ENCODE measurements at regions not wholly inside any gene's neighbourhood (a gene's known extent, or its start where the extent isn't known, plus 50 kb on each side); places are given as distances from the start of the nearest gene placed in this dataset.
"Not testable (repeated sequence)": the region's sequence is repeated elsewhere in the genome, so short reads cannot be mapped to it uniquely, and the experiment has no call there.

DNA sequence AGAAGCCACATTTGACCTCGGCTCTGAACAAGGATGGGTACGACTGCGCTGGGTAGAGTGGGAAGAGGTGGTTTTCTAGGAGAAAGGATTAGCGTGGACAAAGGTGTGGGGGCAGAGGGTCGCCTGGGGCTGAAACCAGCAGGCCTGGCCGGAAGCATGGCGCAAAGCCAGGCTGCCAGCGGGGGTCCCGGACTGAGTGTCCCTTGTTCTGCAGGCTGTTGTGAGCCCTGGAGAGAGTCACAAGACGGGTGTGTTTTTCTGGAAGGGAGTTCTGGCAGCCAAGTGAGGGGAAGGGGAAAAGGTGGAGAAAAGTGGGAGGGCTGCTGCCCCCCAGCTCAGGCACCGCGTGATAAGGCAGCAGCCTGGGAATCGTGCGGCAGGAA, 98.5 kb upstream of the MEF2A start:
- Histone ChIP-seq H3K27me3 (no peaks in the 10 kb centered on the region), H3K27ac (no peak overlapping the region), H3K4me3 (no peak overlapping the region), H3K36me3 (no peaks in the 10 kb centered on the region), H3K9me3 (peaks cover 0 to 19% (median 9%) of the 10 kb centered on the region in 4 donors), H3K4me1 (peaks cover 0 to 4% (median 0%) of the 10 kb centered on the region in 4 donors)
- intact Hi-C loops (cut with DNase I; ENCODE audit: low total_unique reads): no loop called here
- no peak for DNase-seq
- 86 to 91% (median 87%) methylated on average over 14 of the region's 14 CpGs for WGBS, 5 donors
- TF ChIP-seq EP300 (IDR thresholded peaks at IDR 0.05): no peak
- TF ChIP-seq, protein P1, sequence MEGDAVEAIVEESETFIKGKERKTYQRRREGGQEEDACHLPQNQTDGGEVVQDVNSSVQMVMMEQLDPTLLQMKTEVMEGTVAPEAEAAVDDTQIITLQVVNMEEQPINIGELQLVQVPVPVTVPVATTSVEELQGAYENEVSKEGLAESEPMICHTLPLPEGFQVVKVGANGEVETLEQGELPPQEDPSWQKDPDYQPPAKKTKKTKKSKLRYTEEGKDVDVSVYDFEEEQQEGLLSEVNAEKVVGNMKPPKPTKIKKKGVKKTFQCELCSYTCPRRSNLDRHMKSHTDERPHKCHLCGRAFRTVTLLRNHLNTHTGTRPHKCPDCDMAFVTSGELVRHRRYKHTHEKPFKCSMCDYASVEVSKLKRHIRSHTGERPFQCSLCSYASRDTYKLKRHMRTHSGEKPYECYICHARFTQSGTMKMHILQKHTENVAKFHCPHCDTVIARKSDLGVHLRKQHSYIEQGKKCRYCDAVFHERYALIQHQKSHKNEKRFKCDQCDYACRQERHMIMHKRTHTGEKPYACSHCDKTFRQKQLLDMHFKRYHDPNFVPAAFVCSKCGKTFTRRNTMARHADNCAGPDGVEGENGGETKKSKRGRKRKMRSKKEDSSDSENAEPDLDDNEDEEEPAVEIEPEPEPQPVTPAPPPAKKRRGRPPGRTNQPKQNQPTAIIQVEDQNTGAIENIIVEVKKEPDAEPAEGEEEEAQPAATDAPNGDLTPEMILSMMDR (IDR thresholded peaks at IDR 0.05): no peak
- no peak for TF ChIP-seq POLR2AphosphoS5 (IDR thresholded peaks at IDR 0.05)
- no peak for TF ChIP-seq POLR2A (IDR thresholded peaks at IDR 0.05)

DNA sequence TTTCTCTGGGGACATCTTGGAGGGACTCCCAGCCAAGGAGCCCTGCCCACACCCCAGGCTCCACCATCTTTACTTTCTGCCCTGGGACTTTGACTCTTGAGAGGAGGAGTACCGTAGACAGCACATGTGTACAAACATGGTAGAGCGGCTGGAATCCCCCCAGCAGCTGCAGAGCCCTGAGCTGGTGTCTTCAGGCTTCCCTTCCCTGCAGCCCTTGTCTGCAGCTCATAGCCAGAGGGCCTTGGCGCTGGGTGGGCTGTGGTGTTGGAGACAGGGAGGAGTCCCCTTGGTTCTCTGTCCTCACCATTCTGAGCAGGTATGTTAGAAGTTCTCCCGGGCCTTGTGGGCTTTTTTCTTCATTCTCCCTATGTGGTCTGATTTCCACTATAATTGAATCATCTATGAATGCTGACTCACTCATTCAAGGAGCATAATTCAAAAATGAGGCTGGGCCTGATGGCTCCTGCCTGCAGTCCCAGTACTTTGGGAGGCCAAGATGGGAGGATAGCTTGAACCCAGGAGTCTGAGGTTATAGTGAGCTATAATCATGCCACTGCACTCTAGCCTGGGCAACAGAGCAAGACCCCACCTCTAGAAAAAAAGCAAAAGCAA, 97.8 kb upstream of the MEF2A start:
- no peaks in the 10 kb centered on the region for H3K36me3 ChIP-seq
- TF ChIP-seq EP300 (IDR thresholded peaks at IDR 0.05) (no peak), POLR2AphosphoS5 (IDR thresholded peaks at IDR 0.05) (no peak), POLR2A (IDR thresholded peaks at IDR 0.05) (no peak)
- TF ChIP-seq, protein P1 (IDR thresholded peaks at IDR 0.05): no peak
- peaks cover 0 to 10% (median 1%) of the 10 kb centered on the region in 4 donors for H3K4me1 ChIP-seq
- no peak overlapping the region for H3K4me3 ChIP-seq
- H3K27ac ChIP-seq: no peak overlapping the region
- WGBS, 5 donors: 71 to 91% (median 74%) methylated on average over 4 of the region's 4 CpGs
- peaks cover 0 to 16% (median 9%) of the 10 kb centered on the region in 4 donors for H3K9me3 ChIP-seq
- intact Hi-C loops (cut with DNase I; ENCODE audit: low total_unique reads): no loop called here
- H3K27me3 ChIP-seq: no peaks in the 10 kb centered on the region
- no peak for DNase-seq

DNA sequence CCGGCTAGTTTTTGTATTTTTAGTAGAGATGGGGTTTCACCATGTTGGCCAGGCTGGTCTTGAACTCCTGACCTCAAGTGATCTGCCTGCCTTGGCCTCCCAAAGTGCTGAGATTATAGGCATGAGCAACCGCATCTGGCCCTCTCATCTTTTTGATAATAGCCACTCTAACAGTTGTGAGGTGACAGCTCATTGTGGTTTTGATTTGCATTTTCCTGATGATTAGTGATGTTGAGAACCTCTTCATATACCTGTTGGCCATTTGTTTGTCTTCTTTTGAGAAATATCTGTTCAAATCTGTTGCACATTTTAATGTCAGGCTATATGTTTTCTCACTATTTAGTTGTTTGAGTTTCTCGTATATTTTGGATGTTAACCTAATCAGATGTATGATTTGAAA, 95.6 kb upstream of the MEF2A start:
- H3K36me3 ChIP-seq; intact Hi-C loops (cut with DNase I; ENCODE audit: low total_unique reads); H3K9me3 ChIP-seq; DNase-seq; H3K4me3 ChIP-seq; H3K27me3 ChIP-seq; H3K27ac ChIP-seq: not testable (repeated sequence)
- WGBS, 5 donors: 87 to 93% (median 91%) methylated on average over 3 of the region's 3 CpGs
- H3K4me1 ChIP-seq: peaks cover 0 to 31% (median 14%) of the 10 kb centered on the region in 4 donors

DNA sequence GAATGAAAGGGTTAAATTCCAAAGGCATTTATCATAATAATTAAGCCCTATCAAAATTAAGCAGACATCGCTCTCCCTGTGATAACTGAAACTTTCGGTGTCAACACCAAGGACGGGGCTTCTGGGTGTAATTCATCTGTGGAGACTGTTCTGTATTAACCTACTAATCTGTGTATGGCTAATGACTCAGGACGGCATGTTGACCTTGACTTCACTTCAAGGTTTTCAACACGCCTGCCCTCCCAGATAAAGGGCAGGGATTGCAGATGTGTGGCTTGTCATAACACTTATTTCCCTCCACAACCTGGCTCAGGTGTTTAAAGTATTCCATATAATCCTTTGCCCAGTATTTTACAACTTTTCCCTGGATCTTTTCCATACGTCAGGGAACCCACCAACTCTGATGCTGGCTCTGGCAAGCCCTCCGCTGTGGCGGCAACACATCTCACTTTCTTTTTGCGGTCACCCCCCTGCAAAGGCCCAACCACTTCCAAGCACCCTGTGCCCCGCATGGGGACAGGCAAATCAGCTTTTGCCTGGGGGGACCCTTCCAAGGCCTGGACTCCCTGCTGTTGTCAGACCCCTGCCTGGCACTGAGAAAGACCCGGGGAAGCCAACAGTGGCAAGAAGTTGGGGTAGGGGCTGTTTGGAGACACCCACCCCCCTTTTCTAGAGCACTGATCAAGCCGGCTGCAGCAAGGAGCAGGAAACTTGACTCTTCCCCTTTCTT, 93.2 kb upstream of the MEF2A start:
- 69 to 80% (median 74%) methylated on average over 11 to 12 of the region's 12 CpGs for WGBS, 5 donors
- DNase-seq: peak in 1 of 2 donors; percentile 62
- H3K4me1 ChIP-seq: peaks cover 20 to 55% (median 35%) of the 10 kb centered on the region in 4 donors
- H3K27ac ChIP-seq: no peak overlapping the region
- no peaks in the 10 kb centered on the region for H3K9me3 ChIP-seq
- TF ChIP-seq POLR2AphosphoS5 (IDR thresholded peaks at IDR 0.05) (peak in 1 of 3 donors; percentile 56), POLR2A (IDR thresholded peaks at IDR 0.05) (no peak), EP300 (IDR thresholded peaks at IDR 0.05) (no peak)
- TF ChIP-seq, protein P1 (IDR thresholded peaks at IDR 0.05): no peak
- no peak overlapping the region for H3K4me3 ChIP-seq
- intact Hi-C loops (cut with DNase I; ENCODE audit: low total_unique reads): no loop called here
- no peaks in the 10 kb centered on the region for H3K27me3 ChIP-seq
- no peaks in the 10 kb centered on the region for H3K36me3 ChIP-seq

All from stomach (tissue), 8 donors.